Endothelial cell of umbilical vein (primary cell): ENCODE measurements at regions not wholly inside any gene's neighbourhood (a gene's known extent, or its start where the extent isn't known, plus 50 kb on each side); places are given as distances from the start of the nearest gene placed in this dataset.

Experiments
- BruUV-seq: library from RNA; stranded (reverse); fragments of 400-500 nt; replicated peaks from 2 replicates; lab custom pipeline; 2021; lab: Mats Ljungman, UMichigan
- CTCF ChIA-PET: fragments of 300-600, 350-600 bp; sonication (Branson Sonifier 250); formaldehyde crosslinking; loops from one replicate; lab custom pipeline; 2021; ENCODE audit warnings: antibody characterized with exemption, inconsistent platforms; lab: Charles Lee
- POLR2A ChIA-PET: fragments of 300-600, 350-600 bp; sonication (Branson Sonifier 250); formaldehyde crosslinking; loops from one replicate; lab custom pipeline; 2021; ENCODE audit warnings: antibody characterized with exemption, inconsistent platforms; lab: Charles Lee
- DNase-seq: peaks from one replicate; pipeline ENCODE4 v3.0.0-alpha.2; 2011; ENCODE audit warnings: low read depth, low spot score
- FAIRE-seq: peaks from 2 replicates; lab custom pipeline; 2011; peaks lifted over from hg19 to GRCh38; lab: Jason Lieb, UNC
- H2AFZ ChIP-seq: 2 replicates; pipeline ENCODE4 v1.6.0; 2012; ENCODE audit warnings: low read depth, low read length, control low read depth, inconsistent platforms
- H3K27ac ChIP-seq: 2 replicates; pipeline ENCODE4 v1.5.1; 2011; ENCODE audit warnings: low read depth, mild to moderate bottlenecking, control low read depth, low read length, moderate library complexity; ENCODE audit not compliant: insufficient read depth
- H3K27me3 ChIP-seq, 2 experiments: 2 replicates each; pipeline versions ENCODE4 v1.6.0 to v1.6.1; 2011; ENCODE audit warnings: low read length in 2 of 2, mixed read lengths in 1 of 2; ENCODE audit not compliant: control insufficient read depth in 2 of 2, insufficient read depth in 2 of 2
- H3K36me3 ChIP-seq, 2 experiments: 2 replicates in 1 of 2; 3 replicates in 1 of 2; pipeline ENCODE4 v1.5.1; 2011; ENCODE audit warnings: low read length in 2 of 2, mild to moderate bottlenecking in 1 of 2, moderate library complexity in 1 of 2; ENCODE audit not compliant: control insufficient read depth in 2 of 2, insufficient read depth in 2 of 2; ENCODE audit errors: extremely low read depth in 1 of 2
- H3K4me1 ChIP-seq: 3 replicates; pipeline ENCODE4 v1.5.1; 2011; ENCODE audit warnings: mild to moderate bottlenecking, low read length; ENCODE audit not compliant: control insufficient read depth, insufficient read depth; ENCODE audit errors: extremely low read depth
- H3K4me2 ChIP-seq: 2 replicates; pipeline ENCODE4 v1.6.1; 2011; ENCODE audit warnings: low read length, control low read depth, mixed read lengths; ENCODE audit not compliant: insufficient read depth
- H3K4me3 ChIP-seq, 3 experiments: fragments of 200-600 bp in 1 of 3; sonication (generic), shearing (Covaris generic) in 1 of 3; replicated peaks in 1 of 3; 2 replicates each; pipeline ENCODE4 v1.5.1; 2011 to 2016; ENCODE audit warnings: control low read depth in 3 of 3, low read length in 3 of 3, mild to moderate bottlenecking in 2 of 3, inconsistent platforms in 1 of 3, low read depth in 1 of 3, moderate library complexity in 1 of 3; ENCODE audit not compliant: insufficient read depth in 1 of 3
- H3K79me2 ChIP-seq: 2 replicates; pipeline ENCODE4 v1.6.0; 2012; ENCODE audit warnings: low read length, inconsistent platforms; ENCODE audit not compliant: control insufficient read depth, insufficient read depth
- H3K9ac ChIP-seq: replicated peaks from 2 replicates; pipeline ENCODE3; 2011; ENCODE audit warnings: low read length, control low read depth; ENCODE audit not compliant: insufficient read depth; ENCODE audit errors: extremely low read depth
- H3K9me1 ChIP-seq: replicated peaks from 3 replicates; pipeline ENCODE4 v1.6.0; 2011; ENCODE audit warnings: mild to moderate bottlenecking, low read length; ENCODE audit not compliant: control insufficient read depth, insufficient read depth; ENCODE audit errors: extremely low read depth
- H3K9me3 ChIP-seq: replicated peaks from 2 replicates; pipeline ENCODE4 v1.5.1; 2012; ENCODE audit warnings: low read length, inconsistent platforms; ENCODE audit not compliant: control insufficient read depth, insufficient read depth
- H4K20me1 ChIP-seq: replicated peaks from 2 replicates; pipeline ENCODE3; 2011; ENCODE audit warnings: mild to moderate bottlenecking, low read length; ENCODE audit not compliant: control insufficient read depth, insufficient read depth; ENCODE audit errors: extremely low read depth
- EZH2 ChIP-seq: IDR thresholded peaks from 2 replicates; pipeline ENCODE4 v1.6.1; 2012; ENCODE audit warnings: borderline replicate concordance, low read depth, mild to moderate bottlenecking, moderate library complexity, low read length, inconsistent platforms; ENCODE audit not compliant: severe bottlenecking
- FOS ChIP-seq: IDR thresholded peaks from 2 replicates; pipeline ENCODE4 v1.6.1; 2011; ENCODE audit warnings: mild to moderate bottlenecking, low read length, moderate library complexity, borderline replicate concordance; ENCODE audit not compliant: insufficient read depth
- GATA2 ChIP-seq: IDR thresholded peaks from 2 replicates; pipeline ENCODE4 v1.7.0; 2011; ENCODE audit warnings: low read depth, mild to moderate bottlenecking, moderate library complexity, mixed read lengths, low read length; ENCODE audit not compliant: insufficient read length, insufficient read depth
- JUN ChIP-seq: IDR thresholded peaks from 2 replicates; pipeline ENCODE4 v1.6.1; 2011; ENCODE audit warnings: borderline replicate concordance, low read depth; ENCODE audit not compliant: insufficient read length, insufficient read depth
- MYC ChIP-seq: IDR thresholded peaks from one replicate; pipeline ENCODE4 v1.6.1; 2011; ENCODE audit warnings: mild to moderate bottlenecking, low read depth, low read length
- POLR2A ChIP-seq: IDR thresholded peaks from 2 replicates; pipeline ENCODE4 v1.6.1; 2012; ENCODE audit warnings: low read depth, mild to moderate bottlenecking, control low read depth, low read length
- POLR2AphosphoS5 ChIP-seq: IDR thresholded peaks from 2 replicates; pipeline ENCODE4 v1.6.1; 2012; ENCODE audit warnings: low read depth, mild to moderate bottlenecking, control low read depth, low read length, moderate library complexity; ENCODE audit not compliant: insufficient read depth
- dilution Hi-C: fragments of 300-500 bp; cut with MboI; formaldehyde crosslinking; loops from one replicate; pipeline ENCODE4 v1.15.0; 2019; ENCODE audit warnings: low sequenced_read_pairs; ENCODE audit not compliant: extremely low pct_ligation_motif_present
- intact Hi-C: fragments of 100-400 bp; cut with micrococcal nuclease; formaldehyde crosslinking; loops from one replicate; pipeline ENCODE4 v1.10.0; 2022
- TF ChIP-seq, protein P1 (sequence below), 2 donors: IDR thresholded peaks; 1 replicate in 1 of 2; 2 replicates in 1 of 2; pipeline ENCODE4 v1.5.1; 2011; ENCODE audit warnings: low read length in 2 of 2, mild to moderate bottlenecking in 2 of 2, moderate library complexity in 2 of 2, control low read depth in 1 of 2, inconsistent platforms in 1 of 2, low read depth in 1 of 2; ENCODE audit not compliant: insufficient read depth in 1 of 2; ENCODE audit errors: extremely low read depth in 1 of 2

DNA sequence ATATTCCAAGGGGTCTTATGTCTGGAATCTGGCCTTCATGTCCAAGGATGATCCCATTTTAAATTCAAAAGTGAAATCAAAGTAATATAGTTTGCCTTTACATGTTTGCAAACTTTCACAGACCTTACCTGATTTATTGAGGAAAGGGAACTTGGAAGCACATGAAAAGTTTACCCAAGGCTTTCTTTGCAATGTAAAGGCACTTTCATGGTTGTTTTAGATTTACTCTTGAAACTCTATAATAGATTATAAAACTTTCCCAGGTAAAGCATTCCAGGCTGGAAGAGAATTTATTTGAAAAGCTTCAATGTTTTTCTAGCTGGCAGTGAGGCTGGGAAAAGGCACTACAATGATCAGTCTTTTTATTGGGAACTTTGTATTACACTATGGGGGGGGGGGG lies 842.8 kb upstream of the DIAPH2 start:
- no TSS peak for BruUV-seq
- H2AFZ ChIP-seq: no peak overlapping the region

DNA sequence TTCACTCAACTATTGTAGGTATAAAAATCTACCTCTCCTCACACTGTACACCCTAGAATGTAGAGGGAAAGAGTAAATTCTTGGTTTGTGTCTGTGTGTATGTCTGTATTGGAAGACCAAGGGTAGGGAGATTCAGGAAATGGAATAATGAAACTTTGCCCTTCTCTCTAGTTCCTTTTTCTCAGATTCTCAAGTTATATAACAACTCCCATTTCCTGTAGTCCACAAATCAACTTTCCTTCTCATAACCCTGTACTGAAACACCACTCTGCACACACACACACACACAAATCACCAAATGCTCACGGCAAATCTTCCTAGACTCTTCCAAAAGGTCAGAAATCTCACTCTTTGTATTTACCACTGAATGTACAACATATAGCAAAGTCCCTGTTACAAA lies 824.5 kb upstream of the DIAPH2 start:
- Histone ChIP-seq H2AFZ (no peak overlapping the region), H3K27me3 (no peaks in the 10 kb centered on the region), H3K4me3 (no peak overlapping the region), H3K4me1 (no peaks in the 10 kb centered on the region), H3K4me2 (no peak overlapping the region), H3K79me2 (no peaks in the 10 kb centered on the region), H3K9ac (no peak overlapping the region), H3K9me3 (no peaks in the 10 kb centered on the region), H3K27ac (no peak overlapping the region), H3K36me3 (no peaks in the 10 kb centered on the region), H4K20me1 (no peaks in the 10 kb centered on the region), H3K9me1 (no peaks in the 10 kb centered on the region)
- POLR2A ChIA-PET: no interaction called here
- BruUV-seq: no TSS peak
- dilution Hi-C loops: no loop called here
- intact Hi-C loops: no loop called here
- DNase-seq (no peak), FAIRE-seq (no peak)
- TF ChIP-seq EZH2 (no peak), MYC (no peak), JUN (no peak), FOS (no peak)
- CTCF ChIA-PET: no interaction called here

More for the DNA sequence above, 842.8 kb upstream of the DIAPH2 start:
- POLR2A ChIA-PET: no interaction called here
- H3K36me3 ChIP-seq: no peaks in the 10 kb centered on the region
- H3K27me3 ChIP-seq: no peaks in the 10 kb centered on the region
- TF ChIP-seq, protein P1, sequence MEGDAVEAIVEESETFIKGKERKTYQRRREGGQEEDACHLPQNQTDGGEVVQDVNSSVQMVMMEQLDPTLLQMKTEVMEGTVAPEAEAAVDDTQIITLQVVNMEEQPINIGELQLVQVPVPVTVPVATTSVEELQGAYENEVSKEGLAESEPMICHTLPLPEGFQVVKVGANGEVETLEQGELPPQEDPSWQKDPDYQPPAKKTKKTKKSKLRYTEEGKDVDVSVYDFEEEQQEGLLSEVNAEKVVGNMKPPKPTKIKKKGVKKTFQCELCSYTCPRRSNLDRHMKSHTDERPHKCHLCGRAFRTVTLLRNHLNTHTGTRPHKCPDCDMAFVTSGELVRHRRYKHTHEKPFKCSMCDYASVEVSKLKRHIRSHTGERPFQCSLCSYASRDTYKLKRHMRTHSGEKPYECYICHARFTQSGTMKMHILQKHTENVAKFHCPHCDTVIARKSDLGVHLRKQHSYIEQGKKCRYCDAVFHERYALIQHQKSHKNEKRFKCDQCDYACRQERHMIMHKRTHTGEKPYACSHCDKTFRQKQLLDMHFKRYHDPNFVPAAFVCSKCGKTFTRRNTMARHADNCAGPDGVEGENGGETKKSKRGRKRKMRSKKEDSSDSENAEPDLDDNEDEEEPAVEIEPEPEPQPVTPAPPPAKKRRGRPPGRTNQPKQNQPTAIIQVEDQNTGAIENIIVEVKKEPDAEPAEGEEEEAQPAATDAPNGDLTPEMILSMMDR (IDR thresholded peaks at IDR 0.05; ENCODE audit: extremely low read depth in 1 of 2, insufficient read depth in 1 of 2, low read depth in 1 of 2, low read length in 2 of 2): no peak
- TF ChIP-seq POLR2A (no peak), GATA2 (no peak), POLR2AphosphoS5 (no peak)
- FAIRE-seq (no peak), DNase-seq (no peak)
- no peak overlapping the region for H3K9ac ChIP-seq
- no peak overlapping the region for H3K27ac ChIP-seq
- H3K79me2 ChIP-seq: no peaks in the 10 kb centered on the region
- H3K4me2 ChIP-seq: no peak overlapping the region
- intact Hi-C loops: no loop called here
- no peak overlapping the region for H3K4me3 ChIP-seq
- CTCF ChIA-PET: no interaction called here
- H3K9me1 ChIP-seq: no peaks in the 10 kb centered on the region
- no peaks in the 10 kb centered on the region for H4K20me1 ChIP-seq
- no peaks in the 10 kb centered on the region for H3K4me1 ChIP-seq
- H3K9me3 ChIP-seq: no peaks in the 10 kb centered on the region
- dilution Hi-C loops: no loop called here
